GM23338 (cell line): ENCODE measurements at regions not wholly inside any gene's neighbourhood (a gene's known extent, or its start where the extent isn't known, plus 50 kb on each side); places are given as distances from the start of the nearest gene placed in this dataset.
"Not testable (repeated sequence)": the region's sequence is repeated elsewhere in the genome, so short reads cannot be mapped to it uniquely, and the experiment has no call there.

Experiments used
- CTCF ChIP-seq, 2 experiments: fragments of 200-600 bp in 1 of 2; sonication (generic) in 1 of 2; conservative IDR thresholded peaks; 2 replicates each; pipeline versions ENCODE4 v1.5.1 to v1.6.1; 2016 to 2017; ENCODE audit warnings: antibody characterized with exemption in 2 of 2, low read depth in 2 of 2, mild to moderate bottlenecking in 2 of 2, moderate library complexity in 1 of 2
- ETS1 ChIP-seq: IDR thresholded peaks from 2 replicates; pipeline ENCODE4 v1.6.1; 2016; ENCODE audit warnings: antibody characterized with exemption
- EZH2 ChIP-seq: fragments of 200-600 bp; sonication (generic); IDR thresholded peaks from one replicate; pipeline ENCODE4 v1.8.0; 2017; ENCODE audit warnings: antibody characterized with exemption, mild to moderate bottlenecking, low read depth; ENCODE audit not compliant: unreplicated experiment
- EZH2phosphoT487 ChIP-seq: fragments of 200-600 bp; sonication (generic); IDR thresholded peaks from one replicate; pipeline ENCODE4 v1.8.1; 2018; ENCODE audit warnings: antibody characterized with exemption; ENCODE audit not compliant: unreplicated experiment
- JUNB ChIP-seq: IDR thresholded peaks from one replicate; pipeline ENCODE4 v1.6.1; 2016; ENCODE audit warnings: antibody characterized with exemption; ENCODE audit not compliant: unreplicated experiment
- POLR2AphosphoS5 ChIP-seq: IDR thresholded peaks from 2 replicates; pipeline ENCODE4 v1.6.1; 2016; ENCODE audit warnings: antibody characterized with exemption, low read depth
- ZNF114 ChIP-seq: fragments of 250-450 bp; sonication (Bioruptor Pico); IDR thresholded peaks from 2 replicates; pipeline ENCODE4 v1.5.0; 2020; ENCODE audit warnings: mild to moderate bottlenecking, moderate library complexity
- ZNF331 ChIP-seq: fragments of 250-450 bp; sonication (Bioruptor Pico); IDR thresholded peaks from 2 replicates; pipeline ENCODE4 v1.5.0; 2020; ENCODE audit warnings: low read depth, mild to moderate bottlenecking, moderate library complexity

- TF ChIP-seq EZH2; CTCF (conservative IDR thresholded peaks at IDR 0.05; ENCODE audit: low read depth in 2 of 2); POLR2AphosphoS5; JUNB; ETS1; EZH2phosphoT487; ZNF114; ZNF331: not testable (repeated sequence)
Measured at GRCh38 chr15:30295150-30295844, 98.0 kb downstream of the CHRFAM7A start.
